GM12878 (cell line): ENCODE measurements at regions not wholly inside any gene's neighbourhood (a gene's known extent, or its start where the extent isn't known, plus 50 kb on each side); places are given as distances from the start of the nearest gene placed in this dataset.

Source experiments
- ATAC-seq: fragments of 200-7000 bp; cut with Tn5 transposase; 3 replicates; pipeline ENCODE4 v1.9.1; 2020; ENCODE audit warnings: mild to moderate bottlenecking, moderate library complexity
- BruUV-seq: library from RNA; stranded (reverse); fragments of 400-500 nt; replicated peaks from 2 replicates; lab custom pipeline; 2021; lab: Mats Ljungman, UMichigan
- CTCF ChIA-PET: fragments of 300-600 bp; sonication (Branson Sonifier 250); formaldehyde crosslinking; extraction: SDS; loops from one replicate; lab custom pipeline; 2021; ENCODE audit warnings: inconsistent platforms; lab: Yijun Ruan, JAX
- POLR2A ChIA-PET: fragments of 350-600 bp; formaldehyde crosslinking; extraction: SDS; loops from one replicate; lab custom pipeline; 2021; ENCODE audit warnings: inconsistent platforms; lab: Charles Lee
- RAD21 ChIA-PET: fragments of 300-600 bp; sonication (Branson Sonifier 250); formaldehyde crosslinking; loops from one replicate; lab custom pipeline; 2023; ENCODE audit warnings: antibody characterized with exemption; ENCODE audit not compliant: unreplicated experiment; lab: Charles Lee
- SMC1A ChIA-PET: fragments of 300-600 bp; sonication (Branson Sonifier 250); formaldehyde crosslinking; loops from one replicate; lab custom pipeline; 2023; ENCODE audit not compliant: unreplicated experiment, uncharacterized antibody; lab: Charles Lee
- DNase-seq: peaks from one replicate; pipeline ENCODE4 v3.0.0-alpha.2; 2011; ENCODE audit warnings: low read depth, low spot score
- FAIRE-seq: peaks from 3 replicates; lab custom pipeline; 2011; peaks lifted over from hg19 to GRCh38; lab: Jason Lieb, UNC
- H2AFZ ChIP-seq: 2 replicates; pipeline ENCODE4 v1.6.0; 2011; ENCODE audit warnings: low read depth, low read length, control low read depth; ENCODE audit not compliant: control insufficient read depth
- H3K27ac ChIP-seq: 2 replicates; pipeline ENCODE4 v1.5.1; 2011; ENCODE audit warnings: control low read depth; ENCODE audit not compliant: control insufficient read depth, insufficient read depth
- H3K27me3 ChIP-seq, 2 experiments: replicated peaks in 1 of 2; 2 replicates each; pipeline versions ENCODE4 v1.6.0 to v1.6.1; 2011; ENCODE audit warnings: low read length in 1 of 2; ENCODE audit not compliant: control insufficient read depth in 2 of 2, insufficient read depth in 2 of 2
- H3K36me3 ChIP-seq, 2 experiments: 2 replicates each; pipeline ENCODE4 v1.5.1; 2011; ENCODE audit warnings: low read length in 1 of 2; ENCODE audit not compliant: control insufficient read depth in 2 of 2, insufficient read depth in 2 of 2
- H3K4me1 ChIP-seq: 2 replicates; pipeline ENCODE4 v1.6.1; 2011; ENCODE audit warnings: mild to moderate bottlenecking, low read length, moderate library complexity, mixed read lengths; ENCODE audit not compliant: control insufficient read depth, insufficient read depth
- H3K4me2 ChIP-seq: 2 replicates; pipeline ENCODE4 v1.6.0; 2011; ENCODE audit warnings: control low read depth; ENCODE audit not compliant: control insufficient read depth, insufficient read depth
- H3K4me3 ChIP-seq: fragments of 200-600 bp; sonication (generic); 2 replicates; pipeline ENCODE4 v1.5.1; 2016
- H3K79me2 ChIP-seq: 2 replicates; pipeline ENCODE4 v1.6.0; 2011; ENCODE audit warnings: low read length; ENCODE audit not compliant: control insufficient read depth, insufficient read depth
- H3K9ac ChIP-seq: 2 replicates; pipeline ENCODE4 v1.8.0; 2011; ENCODE audit warnings: low read length, control low read depth, mixed read lengths; ENCODE audit not compliant: control insufficient read depth, insufficient read depth
- H3K9me3 ChIP-seq: replicated peaks from 3 replicates; pipeline ENCODE4 v1.5.1; 2011; ENCODE audit warnings: mild to moderate bottlenecking, low read length; ENCODE audit not compliant: control insufficient read depth, insufficient read depth
- H4K20me1 ChIP-seq: 2 replicates; pipeline ENCODE4 v1.6.0; 2011; ENCODE audit not compliant: control insufficient read depth, insufficient read depth
- BMI1 ChIP-seq: fragments of 450-650 bp; IDR thresholded peaks from 2 replicates; pipeline ENCODE4 v1.6.1; 2016; ENCODE audit warnings: mild to moderate bottlenecking, moderate library complexity, borderline replicate concordance
- CUX1 ChIP-seq: IDR thresholded peaks from 2 replicates; pipeline ENCODE4 v1.6.1; 2012; ENCODE audit warnings: improper control_type of control experiment, low read depth, low read length; ENCODE audit not compliant: insufficient replicate concordance
- E2F8 ChIP-seq: fragments of 450-650 bp; IDR thresholded peaks from 2 replicates; pipeline ENCODE4 v1.6.1; 2018; ENCODE audit warnings: mild to moderate bottlenecking, low read depth, moderate library complexity; ENCODE audit not compliant: partially characterized antibody
- FOXM1 ChIP-seq: IDR thresholded peaks from 2 replicates; pipeline ENCODE4 v1.6.1; 2012; ENCODE audit warnings: low read depth, mild to moderate bottlenecking, inconsistent platforms, low read length, moderate library complexity
- KAT2A ChIP-seq: conservative IDR thresholded peaks from 2 replicates; pipeline ENCODE4 v1.6.1; 2011; ENCODE audit warnings: low read depth, low read length; ENCODE audit not compliant: control insufficient read depth
- KLF5 ChIP-seq: fragments of 450-650 bp; IDR thresholded peaks from 2 replicates; pipeline ENCODE4 v1.6.1; 2014; ENCODE audit warnings: mild to moderate bottlenecking; ENCODE audit not compliant: partially characterized antibody
- NR2C1 ChIP-seq: fragments of 450-650 bp; IDR thresholded peaks from 2 replicates; pipeline ENCODE4 v1.6.1; 2017; ENCODE audit warnings: antibody characterized with exemption, mild to moderate bottlenecking, moderate library complexity
- RBBP5 ChIP-seq: fragments of 200-600 bp; sonication (generic); conservative IDR thresholded peaks from 2 replicates; pipeline ENCODE4 v1.6.1; 2016
- SIN3A ChIP-seq: IDR thresholded peaks from 2 replicates; pipeline ENCODE4 v1.6.1; 2012; ENCODE audit warnings: low read depth, low read length, improper control_type of control experiment
- SIX5 ChIP-seq: IDR thresholded peaks from 2 replicates; pipeline ENCODE4 v1.6.1; 2011; ENCODE audit warnings: mild to moderate bottlenecking, low read depth, low read length, moderate library complexity; ENCODE audit not compliant: severe bottlenecking
- SMAD5 ChIP-seq: IDR thresholded peaks from 2 replicates; pipeline ENCODE4 v1.6.1; 2016; ENCODE audit warnings: antibody characterized with exemption, low read depth
- STAT3 ChIP-seq: IDR thresholded peaks from 2 replicates; pipeline ENCODE4 v1.6.1; 2011; ENCODE audit warnings: low read depth, low read length, improper control_type of control experiment
- TBL1XR1 ChIP-seq: IDR thresholded peaks from 2 replicates; pipeline ENCODE4 v1.6.1; 2012; ENCODE audit warnings: low read depth, low read length, improper control_type of control experiment
- ZNF687 ChIP-seq: fragments of 450-650 bp; IDR thresholded peaks from 2 replicates; pipeline ENCODE4 v1.6.1; 2017; ENCODE audit warnings: mild to moderate bottlenecking, moderate library complexity
- WGBS: methylation state at CpG from one replicate; pipeline ENCODE4 v1.1.6; 2016; ENCODE audit warnings: low lambda C conversion rate; ENCODE audit not compliant: insufficient replicate concordance, insufficient coverage; ENCODE audit errors: missing lambda C conversion rate; 5-methylcytosine and 5-hydroxymethylcytosine counted together
- in situ Hi-C: fragments of 300-500 bp; cut with MboI; formaldehyde crosslinking; loops from 9 replicates; pipeline ENCODE4 v1.14.3; 2018; ENCODE audit warnings: mixed read lengths
- intact Hi-C: fragments of 100-400 bp; cut with micrococcal nuclease; formaldehyde crosslinking; loops from one replicate; pipeline ENCODE4 v1.14.2; 2022; ENCODE audit not compliant: unreplicated experiment

- Histone ChIP-seq H3K9me3 (no peaks in the 10 kb centered on the region), H4K20me1 (no peaks in the 10 kb centered on the region), H3K27me3 (no peaks in the 10 kb centered on the region), H3K4me3 (no peak overlapping the region), H3K36me3 (no peaks in the 10 kb centered on the region), H3K79me2 (no peaks in the 10 kb centered on the region), H3K4me2 (no peak overlapping the region), H3K27ac (no peak overlapping the region), H2AFZ (no peak overlapping the region), H3K9ac (no peak overlapping the region), H3K4me1 (no peaks in the 10 kb centered on the region)
- in situ Hi-C loops: no loop called here
- POLR2A ChIA-PET: no interaction called here
- FAIRE-seq: no peak
- WGBS: 0% methylated on average over 1 of the region's 1 CpG
- RAD21 ChIA-PET: no interaction called here
- DNase-seq: no peak
- no peak for ATAC-seq
- SMC1A ChIA-PET: no interaction called here
- intact Hi-C loops: no loop called here
- CTCF ChIA-PET: no interaction called here
- BruUV-seq: no TSS peak
- TF ChIP-seq NR2C1: no peak
- no peak for TF ChIP-seq SIX5
- no peak for TF ChIP-seq KLF5
- no peak for TF ChIP-seq RBBP5
- TF ChIP-seq TBL1XR1: no peak
- TF ChIP-seq KAT2A: no peak
- no peak for TF ChIP-seq FOXM1
- TF ChIP-seq E2F8: no peak
- no peak for TF ChIP-seq BMI1
- no peak for TF ChIP-seq STAT3
- TF ChIP-seq SMAD5: no peak
- no peak for TF ChIP-seq SIN3A
- TF ChIP-seq ZNF687: no peak
- no peak for TF ChIP-seq CUX1
- TF ChIP-seq, all 136 proteins: peak for 0
These were observed 105.8 kb upstream of the VIPR2 start for GRCh38 chr7:159250471-159250870.
